Osteoblast (primary cell): ENCODE measurements at regions not wholly inside any gene's neighbourhood (a gene's known extent, or its start where the extent isn't known, plus 50 kb on each side); places are given as distances from the start of the nearest gene placed in this dataset.
"Not testable (repeated sequence)": the region's sequence is repeated elsewhere in the genome, so short reads cannot be mapped to it uniquely, and the experiment has no call there.

Experiments
- DNase-seq: peaks from one replicate; pipeline ENCODE4 v3.0.0; 2011; ENCODE audit warnings: low spot score, mixed read lengths; ENCODE audit not compliant: insufficient read length; ENCODE audit errors: missing footprints
- H2AFZ ChIP-seq: 2 replicates; pipeline ENCODE4 v1.6.0; 2011; ENCODE audit warnings: mild to moderate bottlenecking, low read length
- H3K27ac ChIP-seq: 2 replicates; pipeline ENCODE4 v1.5.1; 2011; ENCODE audit warnings: mild to moderate bottlenecking, low read depth, low read length, moderate library complexity
- H3K27me3 ChIP-seq: 2 replicates; pipeline ENCODE4 v1.6.0; 2012; ENCODE audit warnings: mild to moderate bottlenecking, control low read depth, inconsistent platforms, low read length, moderate library complexity; ENCODE audit not compliant: insufficient read depth
- H3K36me3 ChIP-seq: 2 replicates; pipeline ENCODE4 v1.5.1; 2011; ENCODE audit warnings: mild to moderate bottlenecking, low read length, control low read depth, moderate library complexity; ENCODE audit not compliant: insufficient read depth
- H3K4me1 ChIP-seq: 2 replicates; pipeline ENCODE4 v1.5.1; 2011; ENCODE audit warnings: mild to moderate bottlenecking, low read length, control low read depth, moderate library complexity; ENCODE audit not compliant: insufficient read depth
- H3K4me2 ChIP-seq: 2 replicates; pipeline ENCODE4 v1.6.0; 2011; ENCODE audit warnings: mild to moderate bottlenecking, low read length; ENCODE audit not compliant: insufficient read depth
- H3K4me3 ChIP-seq: fragments of 200-600 bp; sonication (generic); 3 replicates; pipeline ENCODE4 v1.5.1; 2012; ENCODE audit warnings: mild to moderate bottlenecking, low read length, inconsistent platforms; ENCODE audit not compliant: insufficient read depth
- H3K79me2 ChIP-seq: 2 replicates; pipeline ENCODE4 v1.6.0; 2012; ENCODE audit warnings: mild to moderate bottlenecking, low read length, control low read depth, inconsistent platforms; ENCODE audit not compliant: insufficient read depth
- H3K9me3 ChIP-seq: 2 replicates; pipeline ENCODE4 v1.5.1; 2011; ENCODE audit warnings: low read depth, low read length, control low read depth
- H4K20me1 ChIP-seq: 2 replicates; pipeline ENCODE4 v1.6.0; 2012; ENCODE audit warnings: mild to moderate bottlenecking, low read length, control low read depth; ENCODE audit not compliant: insufficient read depth

DNA sequence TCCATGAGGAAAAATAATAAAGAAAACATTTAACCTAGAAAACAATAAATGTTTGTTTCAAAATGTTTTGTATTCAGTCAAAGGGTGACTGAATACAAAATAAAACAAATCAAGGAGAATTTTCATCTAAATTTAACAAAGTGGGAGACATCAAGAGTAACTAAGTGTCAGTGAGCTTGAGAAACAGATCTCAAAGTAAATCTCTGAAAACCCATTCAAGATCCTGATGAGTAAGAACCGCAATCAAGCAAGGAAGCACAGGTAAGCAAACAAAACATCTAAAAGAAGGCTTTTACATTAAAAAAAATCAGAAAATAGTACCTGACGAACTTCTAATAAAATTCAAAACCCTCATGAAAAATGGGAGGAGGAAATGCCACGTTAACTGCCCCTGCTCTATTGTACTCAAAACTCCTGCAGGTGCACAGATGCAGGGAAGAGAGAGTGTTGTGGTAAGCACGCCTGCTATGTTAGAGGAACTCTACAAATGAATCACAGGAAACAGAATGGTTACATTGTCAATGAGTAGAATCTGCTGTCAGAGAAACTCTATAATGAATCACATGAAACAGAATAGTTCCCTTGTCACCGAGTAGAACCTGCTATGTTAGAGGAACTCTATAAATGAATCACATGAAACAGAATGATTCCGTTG lies 309.6 kb upstream of the FRG1 start:
- not testable (repeated sequence) for H2AFZ ChIP-seq, H3K36me3 ChIP-seq, H3K4me2 ChIP-seq, DNase-seq, H3K9me3 ChIP-seq, H3K27ac ChIP-seq, H3K27me3 ChIP-seq, H4K20me1 ChIP-seq, H3K4me3 ChIP-seq, H3K79me2 ChIP-seq, H3K4me1 ChIP-seq

DNA sequence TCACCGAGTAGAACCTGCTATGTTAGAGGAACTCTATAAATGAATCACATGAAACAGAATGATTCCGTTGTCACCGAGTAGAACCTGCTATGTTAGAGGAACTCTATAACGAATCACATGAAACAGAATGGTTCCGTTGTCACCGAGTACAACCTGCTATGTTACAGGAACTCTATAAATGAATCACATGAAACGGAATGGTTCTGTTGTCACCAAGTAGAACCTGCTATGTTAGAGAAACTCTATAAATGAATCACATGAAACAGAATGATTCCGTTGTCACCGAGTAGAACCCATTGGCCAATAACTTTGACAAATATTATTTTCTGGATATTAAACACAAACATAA lies 309.1 kb upstream of the FRG1 start:
- DNase-seq = not testable (repeated sequence)

DNA sequence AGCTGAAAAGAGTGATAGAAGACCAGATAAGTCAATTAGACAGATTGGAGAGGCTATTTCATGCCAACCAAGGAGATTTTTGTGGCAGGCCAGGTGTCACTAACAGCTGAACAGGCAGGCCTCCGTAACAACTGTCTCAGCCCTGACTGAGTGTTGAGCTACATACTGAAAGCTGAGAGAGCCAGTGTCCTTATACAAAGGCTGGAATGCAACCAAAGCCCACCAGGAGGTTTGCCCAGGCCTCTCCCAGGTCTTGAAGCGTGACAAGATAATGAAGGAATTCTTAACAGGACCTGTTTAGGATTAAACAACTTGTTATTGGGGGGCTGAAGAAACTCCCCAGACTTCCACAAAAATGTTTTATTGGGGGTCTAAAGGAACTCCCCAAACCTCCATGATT lies 290.2 kb upstream of the FRG1 start:
- H3K36me3 ChIP-seq, H3K4me3 ChIP-seq, H3K79me2 ChIP-seq, H4K20me1 ChIP-seq, H3K4me1 ChIP-seq, DNase-seq, H3K27ac ChIP-seq, H3K4me2 ChIP-seq, H3K9me3 ChIP-seq, H3K27me3 ChIP-seq, H2AFZ ChIP-seq: not testable (repeated sequence)

More for the DNA sequence above, 309.1 kb upstream of the FRG1 start:
- H2AFZ ChIP-seq, H3K4me3 ChIP-seq, H3K27me3 ChIP-seq, H3K36me3 ChIP-seq, H3K79me2 ChIP-seq, H3K4me1 ChIP-seq, H3K4me2 ChIP-seq, H3K9me3 ChIP-seq, H4K20me1 ChIP-seq, H3K27ac ChIP-seq: not testable (repeated sequence)

DNA sequence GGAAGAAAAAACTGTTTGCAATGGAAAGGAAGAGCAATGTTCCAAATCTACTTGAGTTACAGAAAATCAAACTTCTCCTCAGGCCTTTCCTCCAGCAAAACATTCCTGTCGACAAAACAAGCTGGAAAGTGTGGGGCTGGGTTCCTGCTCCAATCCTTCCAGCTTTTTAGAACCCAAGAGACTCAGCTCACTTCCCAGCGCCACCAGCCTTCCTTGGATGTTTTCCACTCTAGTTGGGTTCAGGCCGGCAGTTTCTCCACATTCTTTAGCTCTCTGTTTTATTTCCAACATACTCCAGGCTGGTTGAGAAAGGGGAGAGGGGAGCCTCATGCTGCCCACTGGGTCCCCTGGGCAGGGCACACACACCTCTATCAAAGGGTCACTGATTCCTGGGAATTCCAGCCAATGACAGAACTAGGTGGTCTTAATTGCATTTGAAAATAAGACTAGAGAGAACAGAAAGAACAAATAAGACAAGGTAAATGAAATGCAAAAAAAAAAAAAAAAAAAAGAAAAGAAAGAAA lies 287.5 kb upstream of the FRG1 start:
- not testable (repeated sequence) for H3K27ac ChIP-seq, H3K4me3 ChIP-seq, H3K27me3 ChIP-seq, H3K36me3 ChIP-seq, H3K79me2 ChIP-seq, DNase-seq, H2AFZ ChIP-seq, H3K9me3 ChIP-seq, H4K20me1 ChIP-seq, H3K4me2 ChIP-seq, H3K4me1 ChIP-seq

DNA sequence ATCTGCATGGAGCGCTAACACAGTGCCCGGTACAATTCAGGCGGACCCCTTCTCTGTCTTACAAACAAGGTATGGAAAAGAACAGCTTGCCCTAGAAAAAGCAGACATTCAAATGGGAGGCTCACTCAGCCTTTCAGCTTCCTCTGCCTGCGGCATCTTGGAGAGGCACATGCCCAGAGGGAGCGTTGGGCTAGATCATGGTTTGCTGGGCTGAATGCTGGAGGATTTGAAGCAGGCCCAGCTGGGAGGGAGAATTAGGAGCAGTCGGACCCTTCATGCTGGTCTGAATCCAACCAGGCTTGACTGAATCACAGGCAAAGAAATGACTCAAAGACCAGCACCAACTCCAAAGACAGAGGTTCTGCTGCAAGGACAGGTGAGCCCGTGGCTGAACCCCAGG lies 286.7 kb upstream of the FRG1 start:
- not testable (repeated sequence) for H3K27me3 ChIP-seq, DNase-seq, H2AFZ ChIP-seq, H3K36me3 ChIP-seq, H3K79me2 ChIP-seq, H3K4me2 ChIP-seq, H3K4me1 ChIP-seq, H3K4me3 ChIP-seq, H4K20me1 ChIP-seq, H3K9me3 ChIP-seq, H3K27ac ChIP-seq

DNA sequence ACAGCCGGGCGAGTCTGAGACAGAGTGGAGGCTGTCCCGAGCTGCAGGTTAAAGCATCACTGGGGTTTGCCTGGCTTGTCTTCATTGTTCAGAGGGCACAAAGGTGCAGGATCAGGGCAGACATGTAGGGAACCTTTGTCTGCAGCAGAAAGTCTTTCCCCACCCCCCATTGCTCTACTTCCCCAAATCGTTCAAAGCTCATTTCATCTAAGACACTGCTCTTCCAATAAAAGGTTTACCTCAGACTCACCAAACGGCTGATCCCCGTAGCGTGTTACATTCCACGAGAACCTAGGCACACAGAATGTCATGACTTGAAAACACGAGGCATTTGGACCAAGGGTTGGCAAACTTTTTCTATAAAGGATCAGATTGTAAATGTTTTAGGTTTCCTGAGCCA lies 286.3 kb upstream of the FRG1 start:
- not testable (repeated sequence) for H3K4me3 ChIP-seq, H3K9me3 ChIP-seq, H3K79me2 ChIP-seq, H4K20me1 ChIP-seq, H3K36me3 ChIP-seq, H3K27me3 ChIP-seq, H2AFZ ChIP-seq, H3K27ac ChIP-seq, H3K4me2 ChIP-seq, DNase-seq, H3K4me1 ChIP-seq

DNA sequence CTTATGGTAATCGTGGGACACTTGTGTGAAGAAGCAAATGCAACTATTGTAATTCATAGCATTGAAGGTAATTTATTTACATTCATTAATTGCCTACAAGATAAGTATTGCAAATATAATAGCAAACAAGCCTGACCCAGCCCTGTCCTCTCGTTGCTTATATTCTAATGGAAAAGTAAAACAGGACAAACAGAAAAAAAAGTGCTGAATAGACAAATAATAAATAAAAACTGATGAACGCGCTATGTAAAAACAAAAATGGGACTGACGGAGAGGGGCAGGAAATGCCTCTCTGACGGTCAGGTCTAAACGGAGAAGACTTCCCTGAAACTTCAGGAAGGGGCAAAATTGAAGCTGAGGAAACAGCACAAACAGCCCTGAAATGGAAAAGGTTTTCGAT lies 284.9 kb upstream of the FRG1 start:
- not testable (repeated sequence) for H3K9me3 ChIP-seq, H2AFZ ChIP-seq, H3K4me3 ChIP-seq, H3K79me2 ChIP-seq, H3K4me1 ChIP-seq, H3K27ac ChIP-seq, H3K36me3 ChIP-seq, H3K27me3 ChIP-seq, H4K20me1 ChIP-seq, H3K4me2 ChIP-seq, DNase-seq
